ENCODE measurements at regions not wholly inside any gene's neighbourhood (a gene's known extent, or its start where the extent isn't known, plus 50 kb on each side); places are given as distances from the start of the nearest gene placed in this dataset.

- WGBS, 2 donors (ENCODE audit: low coverage in 1 of 2), result 78 to 81% methylated on average over 2 to 6 of the region's 6 CpGs
- H3K36me3 ChIP-seq, result no peaks in the 10 kb centered on the region
- no peak for TF ChIP-seq POLR2A (IDR thresholded peaks at IDR 0.05)
- TF ChIP-seq EP300 (IDR thresholded peaks at IDR 0.05; ENCODE audit: low read depth), result no peak
- TF ChIP-seq CTCF (IDR thresholded peaks at IDR 0.05), result no peak
- TF ChIP-seq POLR2AphosphoS5 (IDR thresholded peaks at IDR 0.05), result no peak
- no peak overlapping the region for H3K4me3 ChIP-seq
- in situ Hi-C loops (cut with MboI; ENCODE audit: low pct_ligation_motif_present in 1 of 4, low pct_unique_long_range_greater_than_20kb in 1 of 4, low sequenced_read_pairs in 3 of 4) (no loop called here), intact Hi-C loops (cut with DNase I; ENCODE audit: low total_unique reads) (no loop called here)
- H3K4me1 ChIP-seq, result no peaks in the 10 kb centered on the region
- no peak overlapping the region for H3K27ac ChIP-seq
- DNase-seq, result no peak
- no peaks in the 10 kb centered on the region for H3K27me3 ChIP-seq
- H3K9me3 ChIP-seq, result no peaks in the 10 kb centered on the region
Measured at GRCh38 chr13:50668049-50668448, 175.4 kb downstream of the DLEU7 start.

GRCh38 chr13:50668691-50669271 lies 174.7 kb downstream of the DLEU7 start:
- TF ChIP-seq POLR2AphosphoS5 (IDR thresholded peaks at IDR 0.05) (no peak), CTCF (IDR thresholded peaks at IDR 0.05) (no peak)
- no peaks in the 10 kb centered on the region for H3K27me3 ChIP-seq
- in situ Hi-C loops (cut with MboI; ENCODE audit: low pct_ligation_motif_present in 1 of 4, low pct_unique_long_range_greater_than_20kb in 1 of 4, low sequenced_read_pairs in 3 of 4) (no loop called here), intact Hi-C loops (cut with DNase I; ENCODE audit: low total_unique reads) (no loop called here)
- 59 to 80% methylated on average over 2 to 3 of the region's 3 CpGs for WGBS, 2 donors (ENCODE audit: low coverage in 1 of 2)
- H3K27ac ChIP-seq, result no peak overlapping the region
- H3K9me3 ChIP-seq, result no peaks in the 10 kb centered on the region
- H3K4me1 ChIP-seq, result no peaks in the 10 kb centered on the region
- DNase-seq, result no peak
- no peak overlapping the region for H3K4me3 ChIP-seq
- H3K36me3 ChIP-seq, result no peaks in the 10 kb centered on the region

- 91 to 100% methylated on average over 1 to 8 of the region's 8 CpGs for WGBS, 2 donors (ENCODE audit: low coverage in 1 of 2)
- intact Hi-C loops (cut with DNase I; ENCODE audit: low total_unique reads) (no loop called here), in situ Hi-C loops (cut with MboI; ENCODE audit: low pct_ligation_motif_present in 1 of 4, low pct_unique_long_range_greater_than_20kb in 1 of 4, low sequenced_read_pairs in 3 of 4) (no loop called here)
- TF ChIP-seq CTCF (IDR thresholded peaks at IDR 0.05) (no peak), POLR2AphosphoS5 (IDR thresholded peaks at IDR 0.05) (no peak), POLR2A (IDR thresholded peaks at IDR 0.05) (no peak), EP300 (IDR thresholded peaks at IDR 0.05; ENCODE audit: low read depth) (no peak)
- H3K9me3 ChIP-seq, result no peaks in the 10 kb centered on the region
- no peaks in the 10 kb centered on the region for H3K27me3 ChIP-seq
- H3K4me1 ChIP-seq, result no peaks in the 10 kb centered on the region
- no peak for DNase-seq
- H3K4me3 ChIP-seq, result no peak overlapping the region
- no peak overlapping the region for H3K27ac ChIP-seq
- no peaks in the 10 kb centered on the region for H3K36me3 ChIP-seq
Measured at GRCh38 chr13:50670272-50670671, 173.2 kb downstream of the DLEU7 start.

GRCh38 chr13:50670847-50671496 lies 172.5 kb downstream of the DLEU7 start:
- no peaks in the 10 kb centered on the region for H3K36me3 ChIP-seq
- TF ChIP-seq POLR2AphosphoS5 (IDR thresholded peaks at IDR 0.05) (no peak), EP300 (IDR thresholded peaks at IDR 0.05; ENCODE audit: low read depth) (no peak), CTCF (IDR thresholded peaks at IDR 0.05) (no peak), POLR2A (IDR thresholded peaks at IDR 0.05) (no peak)

More at GRCh38 chr13:50670847-50671496, 172.5 kb downstream of the DLEU7 start:
- intact Hi-C loops (cut with DNase I; ENCODE audit: low total_unique reads), result no loop called here
- no peak for DNase-seq
- in situ Hi-C loops (cut with MboI; ENCODE audit: low pct_ligation_motif_present in 1 of 4, low pct_unique_long_range_greater_than_20kb in 1 of 4, low sequenced_read_pairs in 3 of 4), result no loop called here
- Histone ChIP-seq H3K4me1 (no peaks in the 10 kb centered on the region), H3K27me3 (no peaks in the 10 kb centered on the region), H3K4me3 (no peak overlapping the region), H3K9me3 (no peaks in the 10 kb centered on the region), H3K27ac (no peak overlapping the region)
- WGBS, 2 donors (ENCODE audit: low coverage in 1 of 2), result 89 to 94% methylated on average over 2 to 4 of the region's 4 CpGs

All from transverse colon (tissue), 4 donors.